H54 (cell line): ENCODE measurements at regions not wholly inside any gene's neighbourhood (a gene's known extent, or its start where the extent isn't known, plus 50 kb on each side); places are given as distances from the start of the nearest gene placed in this dataset.

Experiments
- DNase-seq: peaks from one replicate; pipeline ENCODE4 v3.0.0; 2011; ENCODE audit warnings: low spot score, mixed read lengths; ENCODE audit not compliant: insufficient read length
- FAIRE-seq: peaks from 3 replicates; lab custom pipeline; 2011; peaks lifted over from hg19 to GRCh38; lab: Jason Lieb, UNC
- POLR2A ChIP-seq: IDR thresholded peaks from 2 replicates; pipeline ENCODE4 v1.6.1; 2011; ENCODE audit warnings: low read depth, mild to moderate bottlenecking, low read length

- no peak for TF ChIP-seq POLR2A
- no peak for FAIRE-seq
- DNase-seq, result no peak
Measured at GRCh38 chr11:81174646-81175330, 1558.9 kb downstream of the FAM181B start.

GRCh38 chr11:81165164-81165563, 1568.5 kb downstream of the FAM181B start:
- no peak for FAIRE-seq
- TF ChIP-seq POLR2A, result no peak
- no peak for DNase-seq

- no peak for DNase-seq
- no peak for TF ChIP-seq POLR2A
- no peak for FAIRE-seq
Measured at GRCh38 chr11:81159900-81160299, 1573.8 kb downstream of the FAM181B start.

GRCh38 chr11:81135570-81135969, 1598.1 kb downstream of the FAM181B start:
- no peak for TF ChIP-seq POLR2A
- FAIRE-seq (no peak), DNase-seq (no peak)

GRCh38 chr11:81129618-81130017, 1604.0 kb downstream of the FAM181B start:
- no peak for TF ChIP-seq POLR2A

GRCh38 chr11:81112718-81113117, 1620.9 kb downstream of the FAM181B start:
- DNase-seq (no peak), FAIRE-seq (no peak)
- no peak for TF ChIP-seq POLR2A

More at GRCh38 chr11:81129618-81130017, 1604.0 kb downstream of the FAM181B start:
- no peak for FAIRE-seq
- DNase-seq, result no peak

GRCh38 chr11:81104051-81104450, 1629.6 kb downstream of the FAM181B start:
- no peak for FAIRE-seq
- no peak for TF ChIP-seq POLR2A

GRCh38 chr11:81098471-81098870, 1635.2 kb downstream of the FAM181B start:
- TF ChIP-seq POLR2A, result no peak
- FAIRE-seq (no peak), DNase-seq (no peak)

More at GRCh38 chr11:81104051-81104450, 1629.6 kb downstream of the FAM181B start:
- DNase-seq, result no peak

- FAIRE-seq, result no peak
- no peak for TF ChIP-seq POLR2A
- DNase-seq, result no peak
Measured at GRCh38 chr11:81092522-81092921, 1641.1 kb downstream of the FAM181B start.

GRCh38 chr11:81089242-81089641, 1644.4 kb downstream of the FAM181B start:
- no peak for DNase-seq
- no peak for TF ChIP-seq POLR2A
- FAIRE-seq, result no peak

- no peak for TF ChIP-seq POLR2A
- no peak for FAIRE-seq
- DNase-seq, result no peak
Measured at GRCh38 chr11:81080476-81080875, 1639.6 kb upstream of the TENM4 start.

GRCh38 chr11:81072273-81072672, 1631.4 kb upstream of the TENM4 start:
- no peak for FAIRE-seq
- TF ChIP-seq POLR2A, result no peak

GRCh38 chr11:81071606-81072005, 1630.8 kb upstream of the TENM4 start:
- FAIRE-seq (no peak), DNase-seq (no peak)
- no peak for TF ChIP-seq POLR2A

More at GRCh38 chr11:81072273-81072672, 1631.4 kb upstream of the TENM4 start:
- DNase-seq, result no peak

GRCh38 chr11:81070948-81071347, 1630.1 kb upstream of the TENM4 start:
- FAIRE-seq (no peak), DNase-seq (no peak)
- no peak for TF ChIP-seq POLR2A

- TF ChIP-seq POLR2A, result no peak
- no peak for FAIRE-seq
- no peak for DNase-seq
Measured at GRCh38 chr11:81059356-81059755, 1618.5 kb upstream of the TENM4 start.
